Gastrocnemius medialis (tissue), 4 donors: ENCODE measurements at regions not wholly inside any gene's neighbourhood (a gene's known extent, or its start where the extent isn't known, plus 50 kb on each side); places are given as distances from the start of the nearest gene placed in this dataset.

Source experiments
- ATAC-seq, 2 donors: fragments of 150-250 bp; one replicate each; pipeline ENCODE4 v1.9.1; 2016
- DNase-seq, 2 donors: peaks; one replicate each; pipeline ENCODE4 v3.0.0-alpha.2; 2019
- H3K27ac ChIP-seq, 4 donors: fragments of 200-600 bp; sonication (generic); 1 replicate in 1 of 4; 2 replicates in 3 of 4; pipeline ENCODE4 v1.5.1; 2016 to 2018; ENCODE audit warnings: mild to moderate bottlenecking in 2 of 4, moderate library complexity in 1 of 4
- H3K27me3 ChIP-seq, 3 donors: fragments of 200-600 bp; sonication (generic) in 2 of 3; 1 replicate in 1 of 3; 2 replicates in 2 of 3; pipeline versions ENCODE4 v1.5.1 to v1.6.0; 2016 to 2019; ENCODE audit warnings: mild to moderate bottlenecking in 1 of 3, moderate library complexity in 1 of 3
- H3K36me3 ChIP-seq, 2 donors: fragments of 200-600 bp; sonication (generic) in 1 of 2; one replicate each; pipeline ENCODE4 v1.5.1; 2017 to 2018
- H3K4me1 ChIP-seq, 2 donors: fragments of 200-600 bp; sonication (generic) in 1 of 2; one replicate each; pipeline ENCODE4 v1.5.1; 2016 to 2017; ENCODE audit warnings: mild to moderate bottlenecking in 2 of 2
- H3K4me3 ChIP-seq, 4 donors: fragments of 200-600 bp; sonication (generic) in 3 of 4; 1 replicate in 1 of 4; 2 replicates in 3 of 4; pipeline ENCODE4 v1.5.1; 2016 to 2019; ENCODE audit warnings: mild to moderate bottlenecking in 2 of 4
- H3K9me3 ChIP-seq, 3 donors: fragments of 200-600 bp; sonication (generic) in 2 of 3; 1 replicate in 1 of 3; 2 replicates in 2 of 3; pipeline ENCODE4 v1.5.1; 2016 to 2019
- CTCF ChIP-seq, 5 experiments: fragments of 450-650 bp in 3 of 5; fragments of 200-600 bp in 2 of 5; sonication (generic) in 2 of 5; IDR thresholded peaks in 4 of 5; conservative IDR thresholded peaks in 1 of 5; 1 replicate in 4 of 5; 2 replicates in 1 of 5; pipeline ENCODE4 v1.5.1; 2016 to 2019; ENCODE audit warnings: antibody characterized with exemption in 5 of 5, mild to moderate bottlenecking in 3 of 5, moderate library complexity in 3 of 5
- POLR2A ChIP-seq, 2 donors: fragments of 450-650 bp; IDR thresholded peaks; one replicate each; pipeline ENCODE4 v1.6.1; 2017; ENCODE audit warnings: antibody characterized with exemption in 2 of 2, mild to moderate bottlenecking in 2 of 2, moderate library complexity in 2 of 2
- in situ Hi-C, 4 donors: fragments of 200-750 bp; cut with MboI; loops; one replicate each; pipeline versions ENCODE4 v1.15.0 to v1.8.0; 2017; ENCODE audit warnings: low sequenced_read_pairs in 4 of 4
- intact Hi-C: fragments of 100-400 bp; cut with DNase I; formaldehyde crosslinking; loops from one replicate; pipeline ENCODE4 v1.15.1; 2023; ENCODE audit warnings: low total_unique reads

- in situ Hi-C loops: no loop called here
- no peaks in the 10 kb centered on the region for H3K9me3 ChIP-seq
- no peaks in the 10 kb centered on the region for H3K4me1 ChIP-seq
- intact Hi-C loops: no loop called here
- H3K27ac ChIP-seq: no peak overlapping the region
- no peak overlapping the region for H3K4me3 ChIP-seq
- H3K36me3 ChIP-seq: no peaks in the 10 kb centered on the region
- DNase-seq (no peak), ATAC-seq (no peak)
- TF ChIP-seq CTCF (IDR thresholded peaks at IDR 0.05 in 4 of 5, conservative IDR thresholded peaks at IDR 0.05 in 1 of 5) (no peak), POLR2A (IDR thresholded peaks at IDR 0.05) (no peak)
- H3K27me3 ChIP-seq: no peaks in the 10 kb centered on the region
Measured at GRCh38 chr4:188197566-188197965, 58.3 kb downstream of the TRIML1 start.

- no peaks in the 10 kb centered on the region for H3K27me3 ChIP-seq
- intact Hi-C loops: no loop called here
- no peaks in the 10 kb centered on the region for H3K9me3 ChIP-seq
- no peak for ATAC-seq
- H3K4me1 ChIP-seq: no peaks in the 10 kb centered on the region
- DNase-seq: no peak
- H3K27ac ChIP-seq: no peak overlapping the region
- no peaks in the 10 kb centered on the region for H3K36me3 ChIP-seq
- in situ Hi-C loops: no loop called here
- no peak overlapping the region for H3K4me3 ChIP-seq
- TF ChIP-seq POLR2A (IDR thresholded peaks at IDR 0.05) (no peak), CTCF (IDR thresholded peaks at IDR 0.05 in 4 of 5, conservative IDR thresholded peaks at IDR 0.05 in 1 of 5) (no peak)
Measured at GRCh38 chr4:188198982-188199792, 59.9 kb downstream of the TRIML1 start.

GRCh38 chr4:188201851-188202250 is 62.6 kb downstream of the TRIML1 start:
- H3K36me3 ChIP-seq: no peaks in the 10 kb centered on the region
- no peaks in the 10 kb centered on the region for H3K4me1 ChIP-seq
- intact Hi-C loops: no loop called here
- DNase-seq: no peak
- no peaks in the 10 kb centered on the region for H3K27me3 ChIP-seq
- ATAC-seq: no peak
- H3K4me3 ChIP-seq: no peak overlapping the region
- H3K27ac ChIP-seq: no peak overlapping the region
- no peaks in the 10 kb centered on the region for H3K9me3 ChIP-seq
- no peak for TF ChIP-seq CTCF (IDR thresholded peaks at IDR 0.05 in 4 of 5, conservative IDR thresholded peaks at IDR 0.05 in 1 of 5)
- TF ChIP-seq POLR2A (IDR thresholded peaks at IDR 0.05): no peak
- in situ Hi-C loops: no loop called here

- no peak overlapping the region for H3K4me3 ChIP-seq
- H3K9me3 ChIP-seq: no peaks in the 10 kb centered on the region
- no peak for TF ChIP-seq POLR2A (IDR thresholded peaks at IDR 0.05)
- TF ChIP-seq CTCF (IDR thresholded peaks at IDR 0.05 in 4 of 5, conservative IDR thresholded peaks at IDR 0.05 in 1 of 5): no peak
- ATAC-seq (no peak), DNase-seq (no peak)
- in situ Hi-C loops: no loop called here
- no peak overlapping the region for H3K27ac ChIP-seq
- no peaks in the 10 kb centered on the region for H3K27me3 ChIP-seq
- intact Hi-C loops: no loop called here
- no peaks in the 10 kb centered on the region for H3K4me1 ChIP-seq
- H3K36me3 ChIP-seq: no peaks in the 10 kb centered on the region
Measured at GRCh38 chr4:188206783-188207182, 67.5 kb downstream of the TRIML1 start.

GRCh38 chr4:188214861-188215260 is 75.6 kb downstream of the TRIML1 start:
- in situ Hi-C loops: no loop called here
- TF ChIP-seq CTCF (IDR thresholded peaks at IDR 0.05 in 4 of 5, conservative IDR thresholded peaks at IDR 0.05 in 1 of 5) (no peak), POLR2A (IDR thresholded peaks at IDR 0.05) (no peak)
- intact Hi-C loops: no loop called here
- Histone ChIP-seq H3K27ac (no peak overlapping the region), H3K27me3 (no peaks in the 10 kb centered on the region), H3K4me1 (no peaks in the 10 kb centered on the region), H3K36me3 (no peaks in the 10 kb centered on the region), H3K4me3 (no peak overlapping the region), H3K9me3 (no peaks in the 10 kb centered on the region)
- ATAC-seq (no peak), DNase-seq (no peak)
